OCI-LY1 (cell line): ENCODE measurements at regions not wholly inside any gene's neighbourhood (a gene's known extent, or its start where the extent isn't known, plus 50 kb on each side); places are given as distances from the start of the nearest gene placed in this dataset.
"Not testable (repeated sequence)": the region's sequence is repeated elsewhere in the genome, so short reads cannot be mapped to it uniquely, and the experiment has no call there.

Experiments
- CTCF ChIP-seq: fragments of 200-600 bp; sonication (generic), shearing (Covaris generic); IDR thresholded peaks from 2 replicates; pipeline ENCODE4 v1.5.1; 2017; ENCODE audit warnings: mild to moderate bottlenecking, antibody characterized with exemption, low read length, moderate library complexity, mixed read lengths
- EZH2 ChIP-seq: fragments of 200-600 bp; sonication (generic), shearing (Covaris generic); IDR thresholded peaks from 2 replicates; pipeline ENCODE4 v1.8.0; 2017; ENCODE audit warnings: borderline replicate concordance, mixed run types, mild to moderate bottlenecking, antibody characterized with exemption, low read length, moderate library complexity, mixed read lengths

GRCh38 chr16:62724670-62725269 lies 688.5 kb upstream of the CDH8 start:
- not testable (repeated sequence) for TF ChIP-seq CTCF, EZH2
